ENCODE measurements at regions not wholly inside any gene's neighbourhood (a gene's known extent, or its start where the extent isn't known, plus 50 kb on each side); places are given as distances from the start of the nearest gene placed in this dataset.
A peak's percentile ranks its signal among the peaks of the same experiment; 100 is the strongest.
"Not testable (repeated sequence)": the region's sequence is repeated elsewhere in the genome, so short reads cannot be mapped to it uniquely, and the experiment has no call there.

- peaks cover 14% of the 10 kb centered on the region for H3K27me3 Mint-ChIP-seq
- intact Hi-C loops (cut with micrococcal nuclease) = no loop called here
- DNase-seq (no peak), ATAC-seq (ENCODE audit: low read depth) (no peak)
- peaks cover 56% of the 10 kb centered on the region for H3K4me1 Mint-ChIP-seq
- CTCF ChIA-PET = no interaction called here
- POLR2A ChIA-PET = no interaction called here
- TF ChIP-seq CTCF (IDR thresholded peaks at IDR 0.05) = no peak
- H3K4me3 Mint-ChIP-seq = no peak overlapping the region
- no peaks in the 10 kb centered on the region for H3K36me3 Mint-ChIP-seq (ENCODE audit: low read depth)
- no peak overlapping the region for H3K27ac Mint-ChIP-seq
- peaks cover 5% of the 10 kb centered on the region for H3K9me3 Mint-ChIP-seq
Measured at GRCh38 chr3:71986606-71987005, 201.7 kb upstream of the PROK2 start.

GRCh38 chr3:71984843-71985613, 200.1 kb upstream of the PROK2 start:
- peak overlapping the region; percentile 62 for H3K4me3 Mint-ChIP-seq
- H3K27ac Mint-ChIP-seq = no peak overlapping the region
- peaks cover 17% of the 10 kb centered on the region for H3K27me3 Mint-ChIP-seq
- no peaks in the 10 kb centered on the region for H3K9me3 Mint-ChIP-seq
- DNase-seq = no peak
- peaks cover 56% of the 10 kb centered on the region for H3K4me1 Mint-ChIP-seq
- no peaks in the 10 kb centered on the region for H3K36me3 Mint-ChIP-seq (ENCODE audit: low read depth)
- ATAC-seq (ENCODE audit: low read depth) = peak; percentile 72
- intact Hi-C loops (cut with micrococcal nuclease) = loop anchor here (2.0 kb wide), 1 partner anchor 94 kb away; no protein-coding TSS in a partner anchor
- no peak for TF ChIP-seq CTCF (IDR thresholded peaks at IDR 0.05)
- ChIA-PET CTCF (interaction anchor here (0.7 kb wide), 1 partner anchor 548 kb away, joined by 3 read pairs; no protein-coding TSS in a partner anchor), POLR2A (interaction anchor here (0.6 to 1.4 kb wide), 9 partner anchors 29 to 621 kb away, joined by 3 to 9 read pairs (median 3); no protein-coding TSS in a partner anchor)

- intact Hi-C loops (cut with micrococcal nuclease) = loop anchor here (2.0 kb wide), 2 partner anchors 95 to 117 kb away; no protein-coding TSS in a partner anchor
- CTCF ChIA-PET = no interaction called here
- Mint-ChIP-seq H3K27me3 (peaks cover 25% of the 10 kb centered on the region), H3K4me1 (peaks cover 57% of the 10 kb centered on the region), H3K27ac (no peak overlapping the region), H3K4me3 (no peak overlapping the region), H3K36me3 (ENCODE audit: low read depth) (no peaks in the 10 kb centered on the region), H3K9me3 (no peaks in the 10 kb centered on the region)
- ATAC-seq (ENCODE audit: low read depth) = no peak
- POLR2A ChIA-PET = no interaction called here
- no peak for DNase-seq
- no peak for TF ChIP-seq CTCF (IDR thresholded peaks at IDR 0.05)
Measured at GRCh38 chr3:71983694-71984093, 198.7 kb upstream of the PROK2 start.

GRCh38 chr3:71982506-71983258, 197.7 kb upstream of the PROK2 start:
- intact Hi-C loops (cut with micrococcal nuclease) = loop anchor here (2.0 kb wide), 1 partner anchor 118 kb away; no protein-coding TSS in a partner anchor
- POLR2A ChIA-PET; CTCF ChIA-PET; H3K36me3 Mint-ChIP-seq (ENCODE audit: low read depth); H3K9me3 Mint-ChIP-seq; ATAC-seq (ENCODE audit: low read depth): not testable (repeated sequence)
- H3K4me1 Mint-ChIP-seq = peaks cover 60% of the 10 kb centered on the region
- peak overlapping the region; percentile 46 for H3K4me3 Mint-ChIP-seq
- DNase-seq = peak; percentile 25
- H3K27me3 Mint-ChIP-seq = peaks cover 27% of the 10 kb centered on the region
- peak overlapping the region; percentile 43 for H3K27ac Mint-ChIP-seq

GRCh38 chr3:71979175-71979574, 194.2 kb upstream of the PROK2 start:
- ChIA-PET CTCF (interaction anchor here (0.5 kb wide), 1 partner anchor 23 kb away, joined by 3 read pairs; no protein-coding TSS in a partner anchor), POLR2A (no interaction called here)
- Mint-ChIP-seq H3K27me3 (peaks cover 21% of the 10 kb centered on the region), H3K36me3 (ENCODE audit: low read depth) (no peaks in the 10 kb centered on the region), H3K9me3 (no peaks in the 10 kb centered on the region), H3K27ac (no peak overlapping the region), H3K4me1 (peaks cover 33% of the 10 kb centered on the region), H3K4me3 (no peak overlapping the region)
- ATAC-seq (ENCODE audit: low read depth) (no peak), DNase-seq (no peak)
- TF ChIP-seq CTCF (IDR thresholded peaks at IDR 0.05) = no peak
- intact Hi-C loops (cut with micrococcal nuclease) = no loop called here
